MCF 10A (cell line): ENCODE measurements at regions not wholly inside any gene's neighbourhood (a gene's known extent, or its start where the extent isn't known, plus 50 kb on each side); places are given as distances from the start of the nearest gene placed in this dataset.

ENCODE experiments used
- BruUV-seq: library from RNA; stranded (reverse); fragments of 400-500 nt; replicated peaks from 2 replicates; lab custom pipeline; 2021; lab: Mats Ljungman, UMichigan
- CTCF ChIA-PET: fragments of 300-600 bp; sonication (Branson Sonifier 250); formaldehyde crosslinking; extraction: SDS; loops from one replicate; lab custom pipeline; 2021; ENCODE audit warnings: antibody characterized with exemption, inconsistent platforms; lab: Yijun Ruan, JAX
- POLR2A ChIA-PET: fragments of 300-600, 350-650 bp; sonication (Branson Sonifier 250); formaldehyde crosslinking; extraction: SDS; loops from one replicate; lab custom pipeline; 2020; ENCODE audit warnings: antibody characterized with exemption, inconsistent platforms; lab: Yijun Ruan, JAX
- DNase-seq: peaks from one replicate; pipeline ENCODE4 v3.0.0-alpha.2; 2018; ENCODE audit not compliant: unreplicated experiment
- H3K27ac Mint-ChIP-seq: one replicate; pipeline ENCODE4 v1.8.0; 2022; ENCODE audit warnings: mild to moderate bottlenecking, low read depth, mixed read lengths; ENCODE audit not compliant: unreplicated experiment
- H3K27me3 Mint-ChIP-seq: one replicate; pipeline ENCODE4 v1.8.0; 2022; ENCODE audit warnings: mixed read lengths; ENCODE audit not compliant: insufficient read depth, unreplicated experiment
- H3K36me3 Mint-ChIP-seq: one replicate; pipeline ENCODE4 v1.8.0; 2022; ENCODE audit warnings: mild to moderate bottlenecking, moderate library complexity, mixed read lengths; ENCODE audit not compliant: insufficient read depth, unreplicated experiment
- H3K4me1 Mint-ChIP-seq: one replicate; pipeline ENCODE4 v1.8.0; 2022; ENCODE audit warnings: mixed read lengths; ENCODE audit not compliant: insufficient read depth, unreplicated experiment
- H3K4me3 Mint-ChIP-seq: one replicate; pipeline ENCODE4 v1.8.0; 2022; ENCODE audit warnings: mild to moderate bottlenecking, moderate library complexity, mixed read lengths; ENCODE audit not compliant: unreplicated experiment
- H3K9me3 Mint-ChIP-seq: one replicate; pipeline ENCODE4 v1.8.0; 2022; ENCODE audit warnings: mixed read lengths; ENCODE audit not compliant: unreplicated experiment
- CTCF ChIP-seq: fragments of 200-600 bp; IDR thresholded peaks from one replicate; pipeline ENCODE4 v1.8.0; 2022; ENCODE audit warnings: antibody characterized with exemption, mild to moderate bottlenecking; ENCODE audit not compliant: unreplicated experiment
- intact Hi-C: fragments of 100-400 bp; cut with micrococcal nuclease; formaldehyde crosslinking; loops from 2 replicates; pipeline ENCODE4 v1.14.1; 2022

GRCh38 chr5:54927097-54927746, 58.2 kb downstream of the ESM1 start:
- H3K4me1 Mint-ChIP-seq, result no peaks in the 10 kb centered on the region
- no peak overlapping the region for H3K27ac Mint-ChIP-seq
- DNase-seq, result no peak
- POLR2A ChIA-PET, result no interaction called here
- no TSS peak for BruUV-seq
- no peak for TF ChIP-seq CTCF
- H3K4me3 Mint-ChIP-seq, result no peak overlapping the region
- peaks cover 6% of the 10 kb centered on the region for H3K36me3 Mint-ChIP-seq
- CTCF ChIA-PET, result interaction anchor here (0.5 to 3.2 kb wide), 7 partner anchors 9 to 233 kb away, joined by 3 to 13 read pairs (median 3); partner anchors contain the start of gene GPX8
- intact Hi-C loops, result no loop called here
- peaks cover 15% of the 10 kb centered on the region for H3K9me3 Mint-ChIP-seq
- peaks cover 7% of the 10 kb centered on the region for H3K27me3 Mint-ChIP-seq

GRCh38 chr5:54924487-54924886, 60.9 kb downstream of the ESM1 start:
- no peak for DNase-seq
- Mint-ChIP-seq H3K27me3 (peaks cover 35% of the 10 kb centered on the region), H3K9me3 (peaks cover 15% of the 10 kb centered on the region), H3K27ac (no peak overlapping the region), H3K36me3 (peaks cover 6% of the 10 kb centered on the region), H3K4me1 (no peaks in the 10 kb centered on the region), H3K4me3 (no peak overlapping the region)
- ChIA-PET POLR2A (no interaction called here), CTCF (interaction anchor here (1.6 to 3.2 kb wide), 2 partner anchors 20 to 222 kb away, joined by 8 to 13 read pairs; no protein-coding TSS in a partner anchor)
- no TSS peak for BruUV-seq
- no peak for TF ChIP-seq CTCF
- intact Hi-C loops, result no loop called here

DNA sequence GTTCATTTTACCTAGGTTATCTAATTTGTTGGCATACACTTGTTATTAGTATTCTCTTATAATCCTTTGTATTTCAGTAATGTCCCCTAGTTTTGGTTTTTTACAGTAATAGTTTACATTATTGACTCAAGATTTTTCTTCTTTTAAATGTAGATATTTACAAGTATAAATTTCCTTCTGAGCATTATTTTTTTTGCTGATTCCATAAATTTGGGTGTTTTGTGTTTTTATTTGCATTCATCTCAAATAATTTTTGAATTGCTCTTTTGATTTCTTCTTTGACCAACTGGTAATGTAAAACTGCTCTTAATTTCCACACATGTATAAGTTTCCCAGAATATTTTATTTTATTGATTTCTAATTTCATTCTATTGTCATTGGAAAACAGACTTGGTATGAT, 68.1 kb downstream of the ESM1 start:
- CTCF ChIA-PET, result interaction anchor here (1.1 kb wide), 1 partner anchor 27 kb away, joined by 3 read pairs; no protein-coding TSS in a partner anchor
- Mint-ChIP-seq H3K36me3 (no peaks in the 10 kb centered on the region), H3K4me1 (no peaks in the 10 kb centered on the region), H3K27me3 (peaks cover 92% of the 10 kb centered on the region), H3K9me3 (no peaks in the 10 kb centered on the region), H3K27ac (no peak overlapping the region), H3K4me3 (no peak overlapping the region)
- no peak for DNase-seq
- intact Hi-C loops, result no loop called here
- no peak for TF ChIP-seq CTCF
- BruUV-seq, result no TSS peak
- POLR2A ChIA-PET, result no interaction called here

- BruUV-seq, result no TSS peak
- H3K9me3 Mint-ChIP-seq, result no peaks in the 10 kb centered on the region
- POLR2A ChIA-PET, result no interaction called here
- intact Hi-C loops, result no loop called here
- TF ChIP-seq CTCF, result no peak
- CTCF ChIA-PET, result interaction anchor here (2.1 to 3.3 kb wide), 2 partner anchors 29 to 244 kb away, joined by 7 to 18 read pairs; partner anchors contain the start of gene GPX8
- H3K27me3 Mint-ChIP-seq, result peaks cover 86% of the 10 kb centered on the region
- H3K4me1 Mint-ChIP-seq, result no peaks in the 10 kb centered on the region
- H3K36me3 Mint-ChIP-seq, result no peaks in the 10 kb centered on the region
- no peak overlapping the region for H3K27ac Mint-ChIP-seq
- DNase-seq, result no peak
- no peak overlapping the region for H3K4me3 Mint-ChIP-seq
Observed at GRCh38 chr5:54915466-54916027, 69.8 kb downstream of the ESM1 start.
